H9 (cell line): ENCODE measurements at regions not wholly inside any gene's neighbourhood (a gene's known extent, or its start where the extent isn't known, plus 50 kb on each side); places are given as distances from the start of the nearest gene placed in this dataset.

Experiments
- DNase-seq: peaks from one replicate; pipeline ENCODE4 v3.0.0-alpha.2; 2017
- H2AFZ ChIP-seq: one replicate; pipeline ENCODE4 v1.6.1; 2013; ENCODE audit warnings: mild to moderate bottlenecking, low read length, control low read depth, moderate library complexity
- H2AK5ac ChIP-seq: 2 replicates; pipeline ENCODE4 v1.6.1; 2013; ENCODE audit warnings: low read length, control low read depth, mixed read lengths; ENCODE audit not compliant: insufficient read length
- H2BK120ac ChIP-seq: one replicate; pipeline ENCODE4 v1.6.1; 2013; ENCODE audit warnings: low read depth, mild to moderate bottlenecking, low read length, control low read depth, inconsistent platforms; ENCODE audit not compliant: poor library complexity, severe bottlenecking
- H2BK12ac ChIP-seq: 2 replicates; pipeline ENCODE4 v1.6.1; 2013; ENCODE audit warnings: low read length, control low read depth, mixed read lengths, low read depth; ENCODE audit not compliant: insufficient read length
- H2BK15ac ChIP-seq: 2 replicates; pipeline ENCODE4 v1.6.1; 2013; ENCODE audit warnings: low read depth, low read length, control low read depth
- H2BK20ac ChIP-seq: one replicate; pipeline ENCODE4 v1.6.1; 2013; ENCODE audit warnings: low read depth, mild to moderate bottlenecking, low read length, control low read depth, inconsistent platforms; ENCODE audit not compliant: poor library complexity, severe bottlenecking
- H2BK5ac ChIP-seq: 2 replicates; pipeline ENCODE4 v1.6.1; 2013; ENCODE audit warnings: low read length, control low read depth, mixed read lengths; ENCODE audit not compliant: insufficient read length
- H3K14ac ChIP-seq: 2 replicates; pipeline ENCODE4 v1.6.1; 2013; ENCODE audit warnings: low read length, control low read depth; ENCODE audit not compliant: insufficient read depth
- H3K18ac ChIP-seq: 2 replicates; pipeline ENCODE4 v1.6.1; 2013; ENCODE audit warnings: low read depth, mild to moderate bottlenecking, mixed read lengths, low read length, control low read depth; ENCODE audit not compliant: insufficient read length
- H3K23ac ChIP-seq: 2 replicates; pipeline ENCODE4 v1.6.1; 2013; ENCODE audit warnings: low read length, control low read depth, mixed read lengths, low read depth; ENCODE audit not compliant: insufficient read length
- H3K23me2 ChIP-seq: 2 replicates; pipeline ENCODE4 v1.6.1; 2013; ENCODE audit warnings: low read depth, mild to moderate bottlenecking, mixed read lengths, low read length, control low read depth; ENCODE audit not compliant: insufficient read length, poor library complexity, severe bottlenecking
- H3K27ac ChIP-seq: 2 replicates; pipeline ENCODE4 v1.5.1; 2013; ENCODE audit warnings: low read length, control low read depth, mixed read lengths, low read depth; ENCODE audit not compliant: insufficient read length
- H3K27me3 ChIP-seq: 2 replicates; pipeline ENCODE4 v1.6.1; 2013; ENCODE audit warnings: low read length, control low read depth, inconsistent platforms; ENCODE audit not compliant: insufficient read depth
- H3K4ac ChIP-seq: 2 replicates; pipeline ENCODE4 v1.6.1; 2013; ENCODE audit warnings: low read depth, mild to moderate bottlenecking, control low read depth, inconsistent platforms, low read length, moderate library complexity
- H3K4me1 ChIP-seq: 2 replicates; pipeline ENCODE4 v1.6.1; 2013; ENCODE audit warnings: low read length, control low read depth, inconsistent platforms; ENCODE audit not compliant: insufficient read depth
- H3K4me2 ChIP-seq: 2 replicates; pipeline ENCODE4 v1.6.1; 2013; ENCODE audit warnings: low read length, control low read depth, mixed read lengths; ENCODE audit not compliant: insufficient read length, insufficient read depth
- H3K56ac ChIP-seq: 2 replicates; pipeline ENCODE4 v1.6.1; 2013; ENCODE audit warnings: low read depth, mild to moderate bottlenecking, mixed read lengths, low read length, control low read depth; ENCODE audit not compliant: insufficient read length
- H3K79me1 ChIP-seq: 2 replicates; pipeline ENCODE4 v1.6.1; 2013; ENCODE audit warnings: low read depth, mild to moderate bottlenecking, moderate library complexity, low read length, control low read depth, inconsistent platforms; ENCODE audit not compliant: insufficient read depth, poor library complexity, severe bottlenecking
- H3K79me2 ChIP-seq: 2 replicates; pipeline ENCODE4 v1.6.1; 2013; ENCODE audit warnings: low read length, control low read depth, inconsistent platforms; ENCODE audit not compliant: insufficient read depth
- H3K9ac ChIP-seq: 2 replicates; pipeline ENCODE4 v1.6.1; 2013; ENCODE audit warnings: low read length, control low read depth, mixed read lengths; ENCODE audit not compliant: insufficient read length; ENCODE audit errors: extremely low read depth
- H3K9me3 ChIP-seq: one replicate; pipeline ENCODE4 v1.6.1; 2013; ENCODE audit warnings: low read depth, low read length, inconsistent platforms; ENCODE audit not compliant: control insufficient read depth
- H3T11ph ChIP-seq: one replicate; pipeline ENCODE4 v1.6.1; 2013; ENCODE audit warnings: mild to moderate bottlenecking, low read length, control low read depth, inconsistent platforms
- H4K20me1 ChIP-seq: one replicate; pipeline ENCODE4 v1.6.1; 2013; ENCODE audit not compliant: control insufficient read depth, insufficient read length, insufficient read depth
- H4K5ac ChIP-seq: 2 replicates; pipeline ENCODE4 v1.6.1; 2013; ENCODE audit warnings: low read depth, mild to moderate bottlenecking, mixed read lengths, low read length, control low read depth; ENCODE audit not compliant: insufficient read length
- H4K8ac ChIP-seq: replicated peaks from 2 replicates; pipeline ENCODE4 v1.6.1; 2013; ENCODE audit warnings: low read length, control low read depth, mixed read lengths, low read depth; ENCODE audit not compliant: insufficient read length
- H4K91ac ChIP-seq: 2 replicates; pipeline ENCODE4 v1.6.1; 2013; ENCODE audit warnings: low read depth, mild to moderate bottlenecking, moderate library complexity, mixed read lengths, low read length, control low read depth; ENCODE audit not compliant: insufficient read length
- H3K27ac Mint-ChIP-seq, 3 experiments: 2 replicates in 2 of 3; 3 replicates in 1 of 3; pipeline ENCODE4 v1.8.0; 2020 to 2021; ENCODE audit warnings: mixed read lengths in 3 of 3, mild to moderate bottlenecking in 1 of 3, moderate library complexity in 1 of 3
- H3K27me3 Mint-ChIP-seq: 2 replicates; pipeline ENCODE4 v1.8.0; 2021; ENCODE audit warnings: low read depth, mild to moderate bottlenecking, moderate library complexity, mixed read lengths
- H3K36me3 Mint-ChIP-seq, 3 experiments: 2 replicates in 2 of 3; 3 replicates in 1 of 3; pipeline ENCODE4 v1.8.0; 2020 to 2021; ENCODE audit warnings: low read depth in 3 of 3, mixed read lengths in 3 of 3; ENCODE audit not compliant: insufficient read depth in 1 of 3
- H3K4me1 Mint-ChIP-seq, 2 experiments: 2 replicates each; pipeline ENCODE4 v1.8.0; 2020; ENCODE audit warnings: mixed read lengths in 2 of 2
- H3K4me3 Mint-ChIP-seq, 2 experiments: 2 replicates in 1 of 2; 3 replicates in 1 of 2; pipeline ENCODE4 v1.8.0; 2020 to 2021; ENCODE audit warnings: mild to moderate bottlenecking in 2 of 2, mixed read lengths in 2 of 2, moderate library complexity in 1 of 2
- H3K9me3 Mint-ChIP-seq, 2 experiments: 2 replicates in 1 of 2; 3 replicates in 1 of 2; pipeline ENCODE4 v1.8.0; 2020; ENCODE audit warnings: mild to moderate bottlenecking in 2 of 2, mixed read lengths in 2 of 2, moderate library complexity in 1 of 2
- TF ChIP-seq, protein P1 (sequence below): fragments of 200-600 bp; sonication (generic); conservative IDR thresholded peaks from 3 replicates; pipeline ENCODE4 v1.8.0; 2021; ENCODE audit warnings: antibody characterized with exemption, mild to moderate bottlenecking

DNA sequence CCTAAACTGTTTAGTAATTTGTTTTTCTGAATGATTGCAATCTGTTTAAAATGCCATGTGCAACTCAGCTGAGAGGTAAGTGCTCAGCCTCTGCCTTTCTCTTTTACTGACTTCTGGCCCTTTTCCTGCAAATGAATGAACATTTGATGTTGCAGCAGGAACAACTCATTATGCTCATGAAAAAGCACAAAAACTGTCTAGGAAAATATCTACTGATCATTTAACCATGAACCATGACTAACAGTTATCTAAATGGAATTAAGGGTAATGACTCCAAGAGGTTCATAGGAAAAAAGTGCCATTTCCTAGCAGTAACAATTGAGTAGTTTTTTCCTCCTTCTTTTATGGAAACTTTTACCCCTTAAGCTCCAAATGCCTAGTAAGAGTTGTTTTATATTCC is 70.6 kb upstream of the ANKH start:
- Histone ChIP-seq H3K56ac (no peak overlapping the region), H3K27ac (no peak overlapping the region), H2BK120ac (no peak overlapping the region), H3K14ac (no peak overlapping the region), H3K27me3 (no peaks in the 10 kb centered on the region), H4K20me1 (no peaks in the 10 kb centered on the region), H3K23me2 (no peaks in the 10 kb centered on the region), H3K9ac (no peak overlapping the region), H4K8ac (no peak overlapping the region), H3K79me2 (no peaks in the 10 kb centered on the region), H2BK5ac (no peak overlapping the region), H2BK15ac (no peak overlapping the region), H3K79me1 (no peaks in the 10 kb centered on the region), H3K4me1 (no peaks in the 10 kb centered on the region), H3T11ph (no peak overlapping the region), H3K4ac (no peak overlapping the region), H2BK20ac (no peak overlapping the region), H2AK5ac (no peak overlapping the region), H2AFZ (no peak overlapping the region), H3K18ac (no peak overlapping the region), H3K4me2 (no peak overlapping the region), H3K23ac (no peak overlapping the region), H2BK12ac (no peak overlapping the region), H4K91ac (no peak overlapping the region), H3K9me3 (no peaks in the 10 kb centered on the region), H4K5ac (no peak overlapping the region)
- no peak for DNase-seq
- Mint-ChIP-seq H3K27me3 (no peaks in the 10 kb centered on the region), H3K4me3 (no peak overlapping the region), H3K9me3 (no peaks in the 10 kb centered on the region), H3K4me1 (peaks cover under 1 to 2% of the 10 kb centered on the region in 2 experiments; a peak in 3 of 4 replicates), H3K27ac (no peak overlapping the region), H3K36me3 (no peaks in the 10 kb centered on the region)
- TF ChIP-seq, protein P1, sequence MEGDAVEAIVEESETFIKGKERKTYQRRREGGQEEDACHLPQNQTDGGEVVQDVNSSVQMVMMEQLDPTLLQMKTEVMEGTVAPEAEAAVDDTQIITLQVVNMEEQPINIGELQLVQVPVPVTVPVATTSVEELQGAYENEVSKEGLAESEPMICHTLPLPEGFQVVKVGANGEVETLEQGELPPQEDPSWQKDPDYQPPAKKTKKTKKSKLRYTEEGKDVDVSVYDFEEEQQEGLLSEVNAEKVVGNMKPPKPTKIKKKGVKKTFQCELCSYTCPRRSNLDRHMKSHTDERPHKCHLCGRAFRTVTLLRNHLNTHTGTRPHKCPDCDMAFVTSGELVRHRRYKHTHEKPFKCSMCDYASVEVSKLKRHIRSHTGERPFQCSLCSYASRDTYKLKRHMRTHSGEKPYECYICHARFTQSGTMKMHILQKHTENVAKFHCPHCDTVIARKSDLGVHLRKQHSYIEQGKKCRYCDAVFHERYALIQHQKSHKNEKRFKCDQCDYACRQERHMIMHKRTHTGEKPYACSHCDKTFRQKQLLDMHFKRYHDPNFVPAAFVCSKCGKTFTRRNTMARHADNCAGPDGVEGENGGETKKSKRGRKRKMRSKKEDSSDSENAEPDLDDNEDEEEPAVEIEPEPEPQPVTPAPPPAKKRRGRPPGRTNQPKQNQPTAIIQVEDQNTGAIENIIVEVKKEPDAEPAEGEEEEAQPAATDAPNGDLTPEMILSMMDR = no peak
